GM23248 (cell line): ENCODE measurements at regions not wholly inside any gene's neighbourhood (a gene's known extent, or its start where the extent isn't known, plus 50 kb on each side); places are given as distances from the start of the nearest gene placed in this dataset.
A peak's percentile ranks its signal among the peaks of the same experiment; 100 is the strongest.

Source experiments
- DNase-seq: peaks from one replicate; pipeline ENCODE4 v3.0.0-alpha.2; 2015
- H2AFZ ChIP-seq: fragments of 200-600 bp; sonication (generic); 2 replicates; pipeline ENCODE4 v1.6.1; 2016; ENCODE audit warnings: antibody characterized with exemption
- H3F3A ChIP-seq: fragments of 200-600 bp; sonication (generic); 2 replicates; pipeline ENCODE4 v1.6.1; 2016; ENCODE audit warnings: mild to moderate bottlenecking, antibody characterized with exemption, mixed run types; ENCODE audit not compliant: insufficient read depth
- H3K27ac ChIP-seq: fragments of 200-600 bp; sonication (generic); 2 replicates; pipeline ENCODE4 v1.5.1; 2016; ENCODE audit warnings: mild to moderate bottlenecking
- H3K27me3 ChIP-seq: fragments of 200-600 bp; sonication (generic); replicated peaks from 2 replicates; pipeline ENCODE4 v1.6.1; 2016; ENCODE audit warnings: mild to moderate bottlenecking; ENCODE audit not compliant: insufficient read depth
- H3K36me3 ChIP-seq: fragments of 200-600 bp; sonication (generic); 2 replicates; pipeline ENCODE4 v1.6.1; 2016; ENCODE audit warnings: low read depth, mild to moderate bottlenecking
- H3K4me1 ChIP-seq: fragments of 200-600 bp; sonication (generic); 2 replicates; pipeline ENCODE4 v1.6.1; 2016; ENCODE audit warnings: mild to moderate bottlenecking; ENCODE audit not compliant: insufficient read depth
- H3K4me2 ChIP-seq: fragments of 200-600 bp; sonication (generic); one replicate; pipeline ENCODE4 v1.6.1; 2016; ENCODE audit warnings: mild to moderate bottlenecking; ENCODE audit not compliant: unreplicated experiment
- H3K4me3 ChIP-seq: fragments of 200-600 bp; sonication (generic); 2 replicates; pipeline ENCODE4 v1.5.1; 2016; ENCODE audit warnings: mild to moderate bottlenecking
- H3K79me2 ChIP-seq: fragments of 200-600 bp; sonication (generic); 2 replicates; pipeline ENCODE4 v1.6.1; 2016; ENCODE audit warnings: mild to moderate bottlenecking; ENCODE audit not compliant: insufficient read depth
- H3K9ac ChIP-seq: fragments of 200-600 bp; sonication (generic); 2 replicates; pipeline ENCODE4 v1.6.1; 2016; ENCODE audit warnings: mild to moderate bottlenecking
- H3K9me2 ChIP-seq: fragments of 200-600 bp; sonication (generic); 2 replicates; pipeline ENCODE4 v1.6.1; 2016; ENCODE audit warnings: mixed run types, mild to moderate bottlenecking, moderate library complexity; ENCODE audit not compliant: insufficient read depth
- H3K9me3 ChIP-seq: fragments of 200-600 bp; sonication (generic); one replicate; pipeline ENCODE4 v1.6.1; 2017; ENCODE audit warnings: low read depth
- H4K20me1 ChIP-seq: fragments of 200-600 bp; sonication (generic); 2 replicates; pipeline ENCODE4 v1.6.0; 2016; ENCODE audit not compliant: insufficient read depth
- EZH2 ChIP-seq: fragments of 200-600 bp; sonication (generic); IDR thresholded peaks from 2 replicates; pipeline ENCODE4 v1.6.1; 2018; ENCODE audit warnings: antibody characterized with exemption, mild to moderate bottlenecking; ENCODE audit not compliant: insufficient read depth, poor library complexity, severe bottlenecking
- EZH2phosphoT487 ChIP-seq: fragments of 200-600 bp; sonication (generic); IDR thresholded peaks from 2 replicates; pipeline ENCODE4 v1.6.1; 2018; ENCODE audit warnings: antibody characterized with exemption, moderate library complexity, mild to moderate bottlenecking, low read depth; ENCODE audit not compliant: insufficient read depth
- WGBS, 2 experiments: methylation state at CpG; one replicate each; pipeline ENCODE4 v1.1.6; 2015 to 2017; ENCODE audit warnings: low lambda C conversion rate in 2 of 2, low coverage in 1 of 2; ENCODE audit errors: missing lambda C conversion rate in 2 of 2; 5-methylcytosine and 5-hydroxymethylcytosine counted together
- in situ Hi-C: fragments of 300-500 bp; cut with MboI; formaldehyde crosslinking; loops from 2 replicates; pipeline ENCODE4 v1.15.0; 2020

- Histone ChIP-seq H4K20me1 (no peaks in the 10 kb centered on the region), H3K36me3 (no peaks in the 10 kb centered on the region), H3K4me2 (no peak overlapping the region), H3K9me2 (no peaks in the 10 kb centered on the region), H2AFZ (no peak overlapping the region), H3K79me2 (no peaks in the 10 kb centered on the region), H3K9me3 (no peaks in the 10 kb centered on the region), H3F3A (no peaks in the 10 kb centered on the region), H3K4me3 (no peak overlapping the region), H3K27ac (no peak overlapping the region), H3K27me3 (no peaks in the 10 kb centered on the region), H3K4me1 (no peaks in the 10 kb centered on the region), H3K9ac (no peak overlapping the region)
- TF ChIP-seq EZH2: no peak
- no peak for TF ChIP-seq EZH2phosphoT487
- 74 to 80% methylated on average over 1 of the region's 1 CpG for WGBS, 2 experiments
- no peak for DNase-seq
- in situ Hi-C loops: no loop called here
Measured at GRCh38 chr5:99072846-99073245, 144.0 kb upstream of the CHD1 start.

- Histone ChIP-seq H3K4me3 (no peak overlapping the region), H3K27ac (no peak overlapping the region), H2AFZ (no peak overlapping the region), H3K79me2 (no peaks in the 10 kb centered on the region), H3K9me3 (no peaks in the 10 kb centered on the region), H4K20me1 (no peaks in the 10 kb centered on the region), H3K27me3 (no peaks in the 10 kb centered on the region), H3F3A (no peaks in the 10 kb centered on the region), H3K4me1 (no peaks in the 10 kb centered on the region), H3K4me2 (no peak overlapping the region), H3K36me3 (no peaks in the 10 kb centered on the region), H3K9me2 (no peaks in the 10 kb centered on the region), H3K9ac (no peak overlapping the region)
- in situ Hi-C loops: no loop called here
- TF ChIP-seq EZH2phosphoT487: no peak
- TF ChIP-seq EZH2: no peak
- WGBS, 2 experiments: 68 to 75% methylated on average over 2 of the region's 2 CpGs
- no peak for DNase-seq
Measured at GRCh38 chr5:99070822-99071221, 142.0 kb upstream of the CHD1 start.

GRCh38 chr5:99070362-99070761, 141.6 kb upstream of the CHD1 start:
- Histone ChIP-seq H3K9ac (no peak overlapping the region), H4K20me1 (no peaks in the 10 kb centered on the region), H3K36me3 (no peaks in the 10 kb centered on the region), H3F3A (no peaks in the 10 kb centered on the region), H3K4me1 (no peaks in the 10 kb centered on the region), H3K9me2 (no peaks in the 10 kb centered on the region), H2AFZ (no peak overlapping the region), H3K27me3 (no peaks in the 10 kb centered on the region), H3K4me3 (no peak overlapping the region), H3K27ac (no peak overlapping the region), H3K79me2 (no peaks in the 10 kb centered on the region), H3K4me2 (no peak overlapping the region), H3K9me3 (no peaks in the 10 kb centered on the region)
- no peak for TF ChIP-seq EZH2
- no peak for TF ChIP-seq EZH2phosphoT487
- peak; percentile 3 for DNase-seq
- in situ Hi-C loops: no loop called here
- WGBS, 2 experiments: 59 to 64% methylated on average over 4 of the region's 4 CpGs

- Histone ChIP-seq H3K9ac (no peak overlapping the region), H3K9me2 (no peaks in the 10 kb centered on the region), H3K4me1 (no peaks in the 10 kb centered on the region), H3K9me3 (no peaks in the 10 kb centered on the region), H3K79me2 (no peaks in the 10 kb centered on the region), H3K36me3 (no peaks in the 10 kb centered on the region), H3K4me2 (no peak overlapping the region), H4K20me1 (no peaks in the 10 kb centered on the region), H3F3A (no peaks in the 10 kb centered on the region), H2AFZ (no peak overlapping the region), H3K27me3 (no peaks in the 10 kb centered on the region), H3K27ac (no peak overlapping the region), H3K4me3 (no peak overlapping the region)
- DNase-seq: no peak
- no peak for TF ChIP-seq EZH2phosphoT487
- TF ChIP-seq EZH2: no peak
- WGBS, 2 experiments: 69 to 75% methylated on average over 5 of the region's 5 CpGs
- in situ Hi-C loops: no loop called here
Measured at GRCh38 chr5:99068944-99069650, 140.3 kb upstream of the CHD1 start.
